ENCODE measurements at regions not wholly inside any gene's neighbourhood (a gene's known extent, or its start where the extent isn't known, plus 50 kb on each side); places are given as distances from the start of the nearest gene placed in this dataset.

- TF ChIP-seq ISL1 (CRISPR knock-in tag; IDR thresholded peaks at IDR 0.05) (no peak), GLIS3 (CRISPR knock-in tag; IDR thresholded peaks at IDR 0.05) (no peak), ZNF8 (CRISPR knock-in tag; IDR thresholded peaks at IDR 0.05) (no peak), SNAI2 (CRISPR knock-in tag; IDR thresholded peaks at IDR 0.05) (no peak), TSHZ2 (CRISPR knock-in tag; IDR thresholded peaks at IDR 0.05) (no peak), RARB (CRISPR knock-in tag; IDR thresholded peaks at IDR 0.05) (no peak), OSR1 (CRISPR knock-in tag; IDR thresholded peaks at IDR 0.05) (no peak), ZNF70 (CRISPR knock-in tag; IDR thresholded peaks at IDR 0.05) (no peak)
Measured at GRCh38 chr1:2874607-2875480, 73.4 kb upstream of the TTC34 start.

Data from SK-N-SH treated with all-trans-retinoic acid at 6 μM for 48 hours (cell line).